Loucy (cell line): ENCODE measurements at regions not wholly inside any gene's neighbourhood (a gene's known extent, or its start where the extent isn't known, plus 50 kb on each side); places are given as distances from the start of the nearest gene placed in this dataset.

Experiments used
- H2AFZ ChIP-seq: fragments of 200-600 bp; sonication (generic); 2 replicates; pipeline ENCODE4 v1.6.0; 2016; ENCODE audit warnings: antibody characterized with exemption, mild to moderate bottlenecking, low read length, moderate library complexity
- H3F3A ChIP-seq: fragments of 200-600 bp; 2 replicates; pipeline ENCODE4 v1.6.0; 2016; ENCODE audit warnings: antibody characterized with exemption, low read depth, mild to moderate bottlenecking
- H3K27me3 ChIP-seq: fragments of 200-600 bp; sonication (generic); 2 replicates; pipeline ENCODE4 v1.6.1; 2014; ENCODE audit warnings: low read length, mild to moderate bottlenecking; ENCODE audit not compliant: insufficient read depth, poor library complexity, severe bottlenecking
- H3K36me3 ChIP-seq: fragments of 200-600 bp; sonication (generic); 2 replicates; pipeline ENCODE4 v1.6.1; 2016; ENCODE audit warnings: low read length; ENCODE audit not compliant: insufficient read depth
- H3K4me1 ChIP-seq: fragments of 200-600 bp; sonication (generic); 2 replicates; pipeline ENCODE4 v1.5.1; 2014; ENCODE audit warnings: low read length, mild to moderate bottlenecking; ENCODE audit not compliant: insufficient read depth, poor library complexity, severe bottlenecking
- H3K4me2 ChIP-seq: fragments of 200-600 bp; sonication (generic); 2 replicates; pipeline ENCODE4 v1.6.0; 2014; ENCODE audit warnings: antibody characterized with exemption, low read length, low read depth, mild to moderate bottlenecking; ENCODE audit not compliant: poor library complexity, severe bottlenecking
- H3K4me3 ChIP-seq: fragments of 200-600 bp; sonication (generic); 2 replicates; pipeline ENCODE4 v1.5.1; 2014; ENCODE audit warnings: low read length, mild to moderate bottlenecking, mixed read lengths; ENCODE audit not compliant: poor library complexity, severe bottlenecking
- H3K79me2 ChIP-seq: fragments of 200-600 bp; sonication (generic); 2 replicates; pipeline ENCODE4 v1.6.1; 2014; ENCODE audit warnings: low read length; ENCODE audit not compliant: insufficient read depth
- H3K9ac ChIP-seq: fragments of 200-600 bp; sonication (generic); 2 replicates; pipeline ENCODE4 v1.6.0; 2014; ENCODE audit warnings: mild to moderate bottlenecking, low read depth, low read length, moderate library complexity; ENCODE audit not compliant: poor library complexity, severe bottlenecking
- H3K9me2 ChIP-seq: fragments of 200-600 bp; sonication (generic); replicated peaks from 2 replicates; pipeline ENCODE4 v1.6.1; 2016; ENCODE audit warnings: low read depth, low read length, mixed read lengths
- H3K9me3 ChIP-seq: fragments of 200-600 bp; sonication (generic); 2 replicates; pipeline ENCODE4 v1.6.1; 2014; ENCODE audit warnings: mild to moderate bottlenecking, antibody characterized with exemption, low read length, low read depth; ENCODE audit not compliant: insufficient read depth
- H4K20me1 ChIP-seq: fragments of 200-600 bp; sonication (generic); 2 replicates; pipeline ENCODE4 v1.6.0; 2014; ENCODE audit warnings: antibody characterized with exemption, low read length, mild to moderate bottlenecking; ENCODE audit not compliant: insufficient read depth, poor library complexity, severe bottlenecking
- EZH2phosphoT487 ChIP-seq: fragments of 200-600 bp; IDR thresholded peaks from 2 replicates; pipeline ENCODE4 v1.6.1; 2018; ENCODE audit warnings: antibody characterized with exemption, mild to moderate bottlenecking, moderate library complexity, borderline replicate concordance
- TF ChIP-seq, protein P1 (sequence below): fragments of 200-600 bp; sonication (generic); conservative IDR thresholded peaks from 2 replicates; pipeline ENCODE4 v1.5.1; 2014; ENCODE audit warnings: mild to moderate bottlenecking, antibody characterized with exemption, low read length

DNA sequence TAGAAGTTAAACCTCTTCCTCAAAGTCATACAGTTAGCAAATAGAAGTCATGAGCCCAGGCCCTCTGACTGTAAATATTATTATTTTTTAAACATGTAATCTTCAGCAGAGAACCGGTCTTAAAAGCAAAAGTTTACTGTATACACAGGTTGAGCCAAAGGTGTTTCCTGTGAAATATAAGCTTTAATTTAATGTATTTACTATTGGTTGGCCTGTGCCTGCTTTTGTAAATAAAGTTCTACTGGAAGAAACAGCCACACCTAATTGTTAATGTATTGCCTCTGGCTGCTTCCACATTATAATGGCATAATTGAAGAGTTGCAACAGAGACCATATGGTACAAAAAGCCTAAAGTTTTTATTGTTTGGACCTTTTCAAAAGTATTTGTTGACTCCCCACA lies 61.0 kb upstream of the PRDM8 start:
- Histone ChIP-seq H3K4me2 (no peak overlapping the region), H3K4me1 (peaks cover 81% of the 10 kb centered on the region), H3K9me3 (no peaks in the 10 kb centered on the region), H3K79me2 (no peaks in the 10 kb centered on the region), H3K27me3 (no peaks in the 10 kb centered on the region), H3K4me3 (no peak overlapping the region), H3F3A (peaks cover 9% of the 10 kb centered on the region), H3K9ac (no peak overlapping the region), H4K20me1 (no peaks in the 10 kb centered on the region), H3K36me3 (no peaks in the 10 kb centered on the region), H3K9me2 (no peaks in the 10 kb centered on the region), H2AFZ (no peak overlapping the region)
- TF ChIP-seq, protein P1, sequence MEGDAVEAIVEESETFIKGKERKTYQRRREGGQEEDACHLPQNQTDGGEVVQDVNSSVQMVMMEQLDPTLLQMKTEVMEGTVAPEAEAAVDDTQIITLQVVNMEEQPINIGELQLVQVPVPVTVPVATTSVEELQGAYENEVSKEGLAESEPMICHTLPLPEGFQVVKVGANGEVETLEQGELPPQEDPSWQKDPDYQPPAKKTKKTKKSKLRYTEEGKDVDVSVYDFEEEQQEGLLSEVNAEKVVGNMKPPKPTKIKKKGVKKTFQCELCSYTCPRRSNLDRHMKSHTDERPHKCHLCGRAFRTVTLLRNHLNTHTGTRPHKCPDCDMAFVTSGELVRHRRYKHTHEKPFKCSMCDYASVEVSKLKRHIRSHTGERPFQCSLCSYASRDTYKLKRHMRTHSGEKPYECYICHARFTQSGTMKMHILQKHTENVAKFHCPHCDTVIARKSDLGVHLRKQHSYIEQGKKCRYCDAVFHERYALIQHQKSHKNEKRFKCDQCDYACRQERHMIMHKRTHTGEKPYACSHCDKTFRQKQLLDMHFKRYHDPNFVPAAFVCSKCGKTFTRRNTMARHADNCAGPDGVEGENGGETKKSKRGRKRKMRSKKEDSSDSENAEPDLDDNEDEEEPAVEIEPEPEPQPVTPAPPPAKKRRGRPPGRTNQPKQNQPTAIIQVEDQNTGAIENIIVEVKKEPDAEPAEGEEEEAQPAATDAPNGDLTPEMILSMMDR, result no peak
- no peak for TF ChIP-seq EZH2phosphoT487

DNA sequence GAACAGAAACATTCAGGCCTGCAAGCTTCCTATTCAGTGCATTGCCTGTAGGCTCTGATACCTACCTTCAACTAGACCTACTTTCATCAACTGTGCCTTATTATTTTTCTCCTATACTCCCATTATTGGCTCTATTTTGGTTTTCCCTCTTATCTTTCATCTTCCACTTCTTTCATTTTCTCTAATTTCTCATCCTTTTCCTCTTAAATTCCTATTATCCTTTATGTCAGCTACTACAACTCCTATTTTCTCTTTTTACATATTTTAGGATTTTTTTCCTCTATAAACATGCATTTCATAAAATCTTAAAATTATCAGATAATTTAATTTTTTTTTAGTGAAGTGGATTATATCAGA lies 61.6 kb upstream of the PRDM8 start:
- H3K9ac ChIP-seq, result peak overlapping the region; percentile 1
- TF ChIP-seq EZH2phosphoT487, result no peak
- TF ChIP-seq, protein P1, result no peak
- peak overlapping the region; percentile 53; the same call in 1 of the 2 replicates for H2AFZ ChIP-seq

DNA sequence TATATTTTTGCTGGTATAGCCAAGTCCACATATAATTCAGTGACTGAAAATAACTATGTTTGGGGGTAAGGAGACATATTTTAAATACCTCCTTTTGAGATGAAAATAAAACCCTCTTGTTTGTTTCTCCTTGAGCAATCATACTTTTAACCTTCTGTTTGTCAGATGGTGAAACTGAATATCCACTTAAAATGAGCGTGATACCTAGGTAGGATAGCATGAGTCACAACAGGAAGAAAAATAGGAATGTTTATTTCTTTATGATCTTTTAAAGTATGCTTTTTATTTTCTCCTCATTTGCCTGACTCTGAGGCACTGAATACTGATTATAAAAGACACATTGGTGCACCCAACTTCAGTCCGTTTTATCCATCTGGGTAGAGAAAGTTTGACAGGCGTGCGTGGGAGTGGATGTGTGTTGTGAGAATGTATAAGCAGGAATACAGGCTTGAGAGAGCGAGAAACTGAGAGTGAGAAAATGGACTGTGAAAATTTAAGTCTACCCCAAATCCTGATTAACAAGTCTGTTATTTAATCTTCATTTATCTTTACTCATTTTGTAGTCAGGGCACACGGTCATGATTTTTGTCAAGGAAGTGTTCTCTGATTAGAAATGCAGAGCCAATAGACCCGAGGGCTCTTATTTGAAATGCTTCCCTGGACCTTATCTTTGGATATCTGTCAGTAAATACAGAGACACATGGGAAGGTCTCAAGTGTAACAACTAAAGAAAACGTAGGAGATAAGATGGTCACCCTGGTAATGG lies 62.1 kb upstream of the ANTXR2 start:
- Histone ChIP-seq H3K9me2 (no peaks in the 10 kb centered on the region), H3K4me2 (no peak overlapping the region), H3K9me3 (no peaks in the 10 kb centered on the region), H3K9ac (peak overlapping the region; percentile 1), H2AFZ (peak overlapping the region; percentile 53; the same call in 1 of the 2 replicates), H3F3A (peaks cover 9% of the 10 kb centered on the region), H3K4me3 (no peak overlapping the region), H3K36me3 (no peaks in the 10 kb centered on the region), H4K20me1 (no peaks in the 10 kb centered on the region), H3K79me2 (no peaks in the 10 kb centered on the region), H3K27me3 (no peaks in the 10 kb centered on the region), H3K4me1 (peaks cover 79% of the 10 kb centered on the region)
- no peak for TF ChIP-seq EZH2phosphoT487
- TF ChIP-seq, protein P1, result no peak

More for the DNA sequence above, 61.6 kb upstream of the PRDM8 start:
- no peaks in the 10 kb centered on the region for H3K36me3 ChIP-seq
- H3K9me2 ChIP-seq, result no peaks in the 10 kb centered on the region
- peaks cover 79% of the 10 kb centered on the region for H3K4me1 ChIP-seq
- no peak overlapping the region for H3K4me3 ChIP-seq
- peaks cover 9% of the 10 kb centered on the region for H3F3A ChIP-seq
- no peaks in the 10 kb centered on the region for H3K9me3 ChIP-seq
- H3K27me3 ChIP-seq, result no peaks in the 10 kb centered on the region
- H4K20me1 ChIP-seq, result no peaks in the 10 kb centered on the region
- H3K79me2 ChIP-seq, result no peaks in the 10 kb centered on the region
- H3K4me2 ChIP-seq, result no peak overlapping the region
